H1 (cell line): ENCODE measurements at regions not wholly inside any gene's neighbourhood (a gene's known extent, or its start where the extent isn't known, plus 50 kb on each side); places are given as distances from the start of the nearest gene placed in this dataset.

Experiments used
- HDAC2 ChIP-seq, 2 experiments: fragments of 300-600 bp in 1 of 2; sonication (generic) in 1 of 2; IDR thresholded peaks; 2 replicates each; pipeline ENCODE4 v1.6.1; 2011 to 2012; ENCODE audit warnings: low read depth in 2 of 2, low read length in 2 of 2, mild to moderate bottlenecking in 2 of 2, moderate library complexity in 2 of 2, borderline replicate concordance in 1 of 2, inconsistent platforms in 1 of 2

DNA sequence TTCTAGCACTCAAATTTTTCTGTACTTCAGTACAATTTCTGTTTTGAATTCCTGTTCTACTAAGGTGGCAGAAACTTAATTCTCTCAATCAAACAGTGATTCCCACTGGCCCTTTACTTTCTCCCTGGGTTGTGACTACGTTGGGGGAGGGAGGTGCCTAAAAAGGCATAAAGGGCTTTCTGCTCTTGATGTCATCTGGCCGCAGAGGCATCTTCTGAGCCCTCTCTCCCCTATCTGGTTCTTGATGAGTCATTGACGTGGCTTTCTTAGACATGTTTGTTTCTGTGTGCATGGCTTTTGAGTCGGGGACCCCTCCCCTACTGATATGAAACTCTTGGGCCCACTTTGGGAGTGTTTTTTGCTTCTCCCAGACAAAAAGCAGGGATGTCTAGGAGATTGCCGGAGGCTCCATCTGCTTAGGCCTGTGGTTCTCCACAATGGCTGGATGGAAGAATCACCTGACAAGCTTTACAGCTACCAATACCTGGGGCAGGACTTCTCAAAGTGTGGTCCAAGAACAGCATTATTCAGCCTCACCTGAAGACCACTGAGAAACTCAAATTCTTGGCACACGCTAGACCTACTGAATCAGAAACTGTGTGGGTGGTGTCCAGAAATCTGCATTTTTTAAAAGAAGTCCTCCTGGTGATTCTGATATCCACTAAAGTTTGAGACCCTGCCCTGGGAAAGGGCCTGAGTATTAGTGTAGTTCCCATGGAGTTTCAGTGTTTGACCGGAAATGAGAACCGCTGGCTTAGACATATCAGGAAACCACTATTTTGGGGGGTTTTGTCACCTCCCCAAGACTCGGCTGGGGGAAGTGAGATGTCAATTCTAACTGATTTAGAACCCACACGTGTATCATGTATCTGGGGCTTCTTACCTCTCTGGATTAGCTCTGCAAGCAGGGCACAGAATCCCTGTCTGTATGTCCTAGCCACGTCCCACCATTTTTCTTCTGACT lies 395.7 kb upstream of the PDE3A start (continued):
- no peak for TF ChIP-seq HDAC2 (IDR thresholded peaks at IDR 0.05; ENCODE audit: borderline replicate concordance in 1 of 2, low read depth in 2 of 2, low read length in 2 of 2)
